IMR-90 (cell line): ENCODE measurements at regions not wholly inside any gene's neighbourhood (a gene's known extent, or its start where the extent isn't known, plus 50 kb on each side); places are given as distances from the start of the nearest gene placed in this dataset.

Source experiments
- ATAC-seq: fragments of 200-7000 bp; cut with Tn5 transposase; 2 replicates; pipeline ENCODE4 v1.9.1; 2020; ENCODE audit warnings: low read depth, mild to moderate bottlenecking, moderate library complexity
- BruUV-seq: library from RNA; stranded (reverse); fragments of 400-500 nt; replicated peaks from 2 replicates; lab custom pipeline; 2021; lab: Mats Ljungman, UMichigan
- CTCF ChIA-PET: fragments of 300-600 bp; formaldehyde crosslinking; extraction: SDS; loops from one replicate; lab custom pipeline; 2021; ENCODE audit warnings: antibody characterized with exemption; lab: Yijun Ruan, JAX
- POLR2A ChIA-PET: fragments of 300-600 bp; sonication (Branson Sonifier 250); formaldehyde crosslinking; loops from one replicate; lab custom pipeline; 2022; ENCODE audit warnings: antibody characterized with exemption; ENCODE audit not compliant: unreplicated experiment; lab: Charles Lee
- DNase-seq: peaks from one replicate; pipeline ENCODE4 v3.0.0; 2013
- H2AFZ ChIP-seq: replicated peaks from 2 replicates; pipeline ENCODE3; 2013; ENCODE audit warnings: low read length, mild to moderate bottlenecking; ENCODE audit not compliant: poor library complexity
- H2AK5ac ChIP-seq: 2 replicates; pipeline ENCODE4 v1.6.1; 2013; ENCODE audit warnings: low read depth, low read length, inconsistent platforms
- H2AK9ac ChIP-seq: replicated peaks from 2 replicates; pipeline ENCODE3; 2013; ENCODE audit warnings: mild to moderate bottlenecking, low read depth, low read length, moderate library complexity; ENCODE audit not compliant: poor library complexity
- H2BK120ac ChIP-seq: 2 replicates; pipeline ENCODE4 v1.6.1; 2013; ENCODE audit warnings: low read depth, low read length, inconsistent platforms
- H2BK15ac ChIP-seq: 3 replicates; pipeline ENCODE4 v1.6.1; 2013; ENCODE audit warnings: low read depth, low read length, inconsistent platforms
- H2BK20ac ChIP-seq: 2 replicates; pipeline ENCODE4 v1.6.1; 2013; ENCODE audit warnings: low read depth, mild to moderate bottlenecking, inconsistent platforms, low read length, moderate library complexity
- H2BK5ac ChIP-seq: 2 replicates; pipeline ENCODE4 v1.6.1; 2013; ENCODE audit warnings: mild to moderate bottlenecking, low read depth, low read length, inconsistent platforms; ENCODE audit not compliant: poor library complexity, severe bottlenecking
- H3K14ac ChIP-seq: replicated peaks from 2 replicates; pipeline ENCODE4 v1.6.1; 2013; ENCODE audit warnings: low read depth, low read length, inconsistent platforms
- H3K18ac ChIP-seq: 2 replicates; pipeline ENCODE4 v1.6.1; 2013; ENCODE audit warnings: low read depth, low read length, control low read depth
- H3K23ac ChIP-seq: 2 replicates; pipeline ENCODE4 v1.6.1; 2013; ENCODE audit warnings: low read depth, low read length, inconsistent platforms
- H3K27ac ChIP-seq: 2 replicates; pipeline ENCODE4 v1.5.1; 2013; ENCODE audit warnings: mild to moderate bottlenecking, control low read depth, low read length; ENCODE audit not compliant: insufficient read depth
- H3K27me3 ChIP-seq: 2 replicates; pipeline ENCODE4 v1.6.1; 2013; ENCODE audit warnings: low read length; ENCODE audit not compliant: control insufficient read depth, insufficient read depth
- H3K36me3 ChIP-seq: 2 replicates; pipeline ENCODE4 v1.6.1; 2013; ENCODE audit warnings: low read length, mixed read lengths; ENCODE audit not compliant: control insufficient read depth, insufficient read depth
- H3K4ac ChIP-seq: 2 replicates; pipeline ENCODE4 v1.6.1; 2013; ENCODE audit warnings: low read depth, low read length, inconsistent platforms
- H3K4me1 ChIP-seq: 2 replicates; pipeline ENCODE4 v1.6.1; 2013; ENCODE audit warnings: low read length, mixed read lengths; ENCODE audit not compliant: control insufficient read depth, insufficient read depth
- H3K4me2 ChIP-seq: 2 replicates; pipeline ENCODE4 v1.6.1; 2013; ENCODE audit warnings: low read depth, mild to moderate bottlenecking, control low read depth, low read length, moderate library complexity
- H3K4me3 ChIP-seq: 2 replicates; pipeline ENCODE4 v1.5.1; 2013; ENCODE audit warnings: low read depth, mild to moderate bottlenecking, control low read depth, low read length, moderate library complexity; ENCODE audit not compliant: insufficient read depth
- H3K56ac ChIP-seq: 2 replicates; pipeline ENCODE4 v1.6.1; 2013; ENCODE audit warnings: low read length, inconsistent platforms; ENCODE audit not compliant: insufficient read depth; ENCODE audit errors: extremely low read depth
- H3K79me1 ChIP-seq, 2 experiments: 2 replicates each; pipeline ENCODE4 v1.6.1; 2013; ENCODE audit warnings: low read length in 2 of 2, inconsistent platforms in 1 of 2, low read depth in 1 of 2
- H3K9ac ChIP-seq: 2 replicates; pipeline ENCODE4 v1.6.1; 2013; ENCODE audit warnings: low read depth, low read length, control low read depth
- H3K9me1 ChIP-seq: 2 replicates; pipeline ENCODE4 v1.6.1; 2013; ENCODE audit warnings: low read length, inconsistent platforms; ENCODE audit not compliant: insufficient read depth
- H3K9me3 ChIP-seq: 2 replicates; pipeline ENCODE4 v1.6.1; 2013; ENCODE audit warnings: low read length; ENCODE audit not compliant: control insufficient read depth, insufficient read depth
- H4K20me1 ChIP-seq: 2 replicates; pipeline ENCODE4 v1.6.1; 2013; ENCODE audit warnings: low read length, inconsistent platforms; ENCODE audit not compliant: insufficient read depth
- H4K5ac ChIP-seq: 2 replicates; pipeline ENCODE4 v1.6.1; 2013; ENCODE audit warnings: mild to moderate bottlenecking, low read depth, low read length, control low read depth
- H4K8ac ChIP-seq, 2 experiments: 2 replicates each; pipeline ENCODE4 v1.6.1; 2013; ENCODE audit warnings: low read depth in 2 of 2, low read length in 2 of 2, control low read depth in 1 of 2, inconsistent platforms in 1 of 2
- H4K91ac ChIP-seq: 2 replicates; pipeline ENCODE4 v1.6.1; 2013; ENCODE audit warnings: low read depth, low read length, inconsistent platforms; ENCODE audit not compliant: insufficient read depth
- CEBPB ChIP-seq: IDR thresholded peaks from 2 replicates; pipeline ENCODE4 v1.6.1; 2012; ENCODE audit warnings: low read depth, low read length, improper control_type of control experiment
- NFE2L2 ChIP-seq: fragments of 150-350 bp; IDR thresholded peaks from 2 replicates; pipeline ENCODE4 v1.6.1; 2016; ENCODE audit warnings: low read depth, mild to moderate bottlenecking, low read length
- WGBS, 2 experiments: methylation state at CpG; one replicate each; pipeline versions ENCODE4 v1.1.5 to v1.1.7; 2013; ENCODE audit warnings: missing lambda C conversion rate in 2 of 2; ENCODE audit not compliant: insufficient read length in 1 of 2; ENCODE audit errors: extremely low coverage in 2 of 2; 5-methylcytosine and 5-hydroxymethylcytosine counted together
- dilution Hi-C: fragments of 300-500 bp; cut with HindIII; formaldehyde crosslinking; loops from one replicate; pipeline ENCODE4 v1.14.3; 2018; ENCODE audit warnings: low sequenced_read_pairs; ENCODE audit not compliant: unreplicated experiment
- in situ Hi-C: fragments of 300-500 bp; cut with MboI; formaldehyde crosslinking; loops from 3 replicates; pipeline ENCODE4 v1.14.3; 2019; ENCODE audit warnings: low sequenced_read_pairs, inconsistent platforms, mixed read lengths
- intact Hi-C: fragments of 100-400 bp; cut with micrococcal nuclease; formaldehyde crosslinking; loops from 2 replicates; pipeline ENCODE4 v1.10.0; 2022

- ATAC-seq (no peak), DNase-seq (no peak)
- in situ Hi-C loops, result no loop called here
- peak overlapping the region; percentile 39; the same call in 1 of the 2 replicates for H3K23ac ChIP-seq
- H2BK20ac ChIP-seq, result no peak overlapping the region
- 100% methylated on average over 1 of the region's 4 CpGs; no CpG with 5 or more reads in 1 of the 2 experiments for WGBS, 2 experiments
- H3K4ac ChIP-seq, result no peak overlapping the region
- H3K27ac ChIP-seq, result no peak overlapping the region
- dilution Hi-C loops, result no loop called here
- no peaks in the 10 kb centered on the region for H3K36me3 ChIP-seq
- no peak overlapping the region for H3K4me2 ChIP-seq
- no peak overlapping the region for H2BK15ac ChIP-seq
- H4K91ac ChIP-seq, result no peak overlapping the region
- H4K20me1 ChIP-seq, result peaks cover 14% of the 10 kb centered on the region
- no peak overlapping the region for H3K9ac ChIP-seq
- no peak overlapping the region; the same call in 1 of the 2 replicates for H4K5ac ChIP-seq
- ChIA-PET CTCF (no interaction called here), POLR2A (no interaction called here)
- H2AK9ac ChIP-seq, result no peak overlapping the region
- peak overlapping the region in 1 of 2 experiments; percentile 20; a peak in 1 of 4 replicates for H4K8ac ChIP-seq
- no peak overlapping the region for H2AFZ ChIP-seq
- intact Hi-C loops, result no loop called here
- H3K79me1 ChIP-seq, result peaks cover 29 to 75% of the 10 kb centered on the region in 2 experiments
- no peak overlapping the region for H3K14ac ChIP-seq
- H3K18ac ChIP-seq, result peak overlapping the region; percentile 26; the same call in 1 of the 2 replicates
- H3K9me1 ChIP-seq, result peaks cover 26% of the 10 kb centered on the region
- no peak overlapping the region for H3K56ac ChIP-seq
- no peaks in the 10 kb centered on the region for H3K27me3 ChIP-seq
- no peak overlapping the region for H3K4me3 ChIP-seq
- BruUV-seq, result no TSS peak
- no peak for TF ChIP-seq NFE2L2
- peak; percentile 40; the same call in 1 of the 2 replicates for TF ChIP-seq CEBPB
- no peaks in the 10 kb centered on the region for H3K9me3 ChIP-seq
- H2BK5ac ChIP-seq, result no peak overlapping the region
- H2AK5ac ChIP-seq, result no peak overlapping the region
- peaks cover 32% of the 10 kb centered on the region for H3K4me1 ChIP-seq
- H2BK120ac ChIP-seq, result no peak overlapping the region
Measured at GRCh38 chr3:159789017-159789416, 199.6 kb upstream of the IL12A start.
